GM21529 (cell line): ENCODE measurements at regions not wholly inside any gene's neighbourhood (a gene's known extent, or its start where the extent isn't known, plus 50 kb on each side); places are given as distances from the start of the nearest gene placed in this dataset.

Experiments
- ATAC-seq: cut with Tn5 transposase; IDR thresholded peaks from one replicate; pipeline ENCODE4 v1.9.1; 2021; ENCODE audit not compliant: unreplicated experiment

- ATAC-seq = no peak
These were observed 86.4 kb downstream of the ADRB2 start for GRCh38 chr5:148912714-148913398.

DNA sequence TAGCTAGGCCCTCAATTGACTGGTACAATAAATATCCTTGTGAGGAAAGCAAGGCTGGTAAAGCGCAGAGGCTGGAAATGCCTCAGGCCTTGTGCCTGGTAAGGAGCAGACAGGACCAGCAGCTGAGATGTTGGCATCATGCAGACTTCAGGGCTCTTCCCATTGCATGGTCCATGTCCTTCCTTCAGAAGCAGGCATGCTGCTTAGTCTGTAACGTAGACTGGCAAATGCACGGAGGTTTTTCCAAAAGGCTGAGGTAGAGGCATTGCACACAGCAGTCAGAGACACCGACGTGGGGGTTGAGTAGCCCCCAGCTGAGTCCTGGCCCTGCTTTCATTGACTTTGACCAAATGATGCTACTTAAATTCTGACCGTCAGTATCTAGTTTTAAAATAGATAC is 87.1 kb downstream of the ADRB2 start:
- no peak for ATAC-seq

DNA sequence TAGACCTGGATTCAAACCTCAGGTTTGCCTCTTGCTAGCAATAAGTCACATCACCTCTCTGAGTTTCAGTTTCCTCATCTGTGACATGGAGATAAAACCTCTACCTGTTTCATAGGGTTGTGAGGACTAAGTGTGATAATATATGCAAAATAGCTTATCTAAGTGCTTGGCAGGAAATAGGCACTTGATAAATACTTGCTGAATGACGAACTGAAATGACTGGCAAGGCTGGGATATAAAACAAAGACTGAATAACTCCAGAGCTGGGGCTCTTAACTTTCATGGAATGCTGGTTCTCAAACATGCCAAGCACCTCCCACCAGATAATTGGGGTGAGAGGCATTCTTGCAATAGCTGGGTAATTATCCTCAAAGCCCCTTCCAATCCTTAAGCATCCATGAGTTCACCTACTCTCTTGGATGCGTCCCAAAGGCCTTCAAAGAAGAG is 87.6 kb downstream of the ADRB2 start:
- no peak for ATAC-seq

DNA sequence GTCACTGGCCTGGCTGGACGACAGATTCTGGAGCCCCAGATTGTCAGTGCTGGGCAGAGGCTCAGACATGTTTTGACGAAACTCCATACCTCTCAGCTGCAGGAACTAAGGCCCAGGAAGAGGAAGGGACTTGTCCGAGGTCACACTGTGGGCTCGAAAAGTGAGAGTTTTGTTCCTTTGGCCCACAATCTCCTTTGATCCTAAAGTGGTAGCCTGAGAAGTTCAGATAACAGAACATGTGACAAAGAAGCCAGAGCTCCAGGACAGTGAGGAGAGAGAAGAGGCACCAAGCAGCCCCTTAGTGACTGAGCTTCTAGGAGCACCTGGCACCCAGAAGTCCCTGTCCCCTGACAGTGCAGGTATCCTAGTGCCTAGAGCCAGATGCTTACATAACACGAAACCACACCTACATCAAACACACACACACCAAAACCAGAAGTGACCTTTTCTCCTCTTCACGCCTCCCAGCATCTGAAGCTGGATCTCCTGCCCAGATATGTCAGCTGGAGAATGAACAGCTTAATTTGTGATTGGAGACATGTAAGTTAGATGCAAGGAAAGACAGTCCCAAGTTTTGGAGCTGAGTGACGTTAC is 88.9 kb downstream of the ADRB2 start:
- no peak for ATAC-seq

GRCh38 chr5:148920646-148921288 is 94.4 kb downstream of the ADRB2 start:
- ATAC-seq = no peak

- no peak for ATAC-seq
These were observed 94.9 kb downstream of the ADRB2 start for GRCh38 chr5:148921350-148921749.

- peak; percentile 86 for ATAC-seq
These were observed 96.2 kb downstream of the ADRB2 start for GRCh38 chr5:148922606-148923005.

DNA sequence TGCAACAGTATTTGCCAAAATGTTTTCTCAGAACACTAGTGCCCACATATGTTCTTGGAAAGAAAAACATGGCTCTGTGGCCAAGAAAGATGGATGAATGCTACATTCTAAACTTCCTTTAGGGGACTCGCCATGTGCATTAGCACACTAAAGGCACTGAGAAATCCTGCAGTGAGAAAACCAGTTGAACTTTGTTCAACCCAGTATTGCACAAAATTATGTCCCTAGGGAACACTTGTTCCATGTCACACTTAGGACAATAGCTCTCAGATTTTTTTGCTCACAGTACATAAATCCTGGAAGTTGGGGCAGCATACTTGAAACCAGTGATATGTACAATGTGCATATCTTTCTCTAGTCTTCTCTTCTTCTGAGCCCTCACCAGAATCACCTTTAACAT is 96.6 kb downstream of the ADRB2 start:
- ATAC-seq = no peak

DNA sequence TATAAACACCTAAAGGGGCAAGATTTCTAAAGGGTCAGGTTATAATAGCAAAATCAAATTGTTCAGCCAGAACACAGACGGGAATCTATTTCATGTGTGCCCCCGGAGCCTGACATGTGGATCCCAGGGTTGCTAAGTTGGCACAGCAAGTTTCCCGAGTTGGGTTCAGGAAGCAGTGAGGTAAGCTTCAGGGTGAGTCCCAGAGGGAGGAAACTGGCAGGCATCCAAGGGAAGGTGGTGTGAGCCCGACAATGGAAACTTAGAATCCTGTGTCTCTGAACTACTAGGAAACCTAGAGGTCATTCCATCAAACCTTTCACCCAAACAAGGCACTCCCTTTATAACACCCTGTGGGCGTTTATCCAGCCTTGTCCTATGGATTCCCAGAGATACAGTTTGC is 98.4 kb downstream of the ADRB2 start:
- ATAC-seq = no peak

GRCh38 chr5:148926207-148926606 is 99.8 kb downstream of the ADRB2 start:
- no peak for ATAC-seq

- no peak for ATAC-seq
These were observed 101.0 kb downstream of the ADRB2 start for GRCh38 chr5:148927307-148927946.

DNA sequence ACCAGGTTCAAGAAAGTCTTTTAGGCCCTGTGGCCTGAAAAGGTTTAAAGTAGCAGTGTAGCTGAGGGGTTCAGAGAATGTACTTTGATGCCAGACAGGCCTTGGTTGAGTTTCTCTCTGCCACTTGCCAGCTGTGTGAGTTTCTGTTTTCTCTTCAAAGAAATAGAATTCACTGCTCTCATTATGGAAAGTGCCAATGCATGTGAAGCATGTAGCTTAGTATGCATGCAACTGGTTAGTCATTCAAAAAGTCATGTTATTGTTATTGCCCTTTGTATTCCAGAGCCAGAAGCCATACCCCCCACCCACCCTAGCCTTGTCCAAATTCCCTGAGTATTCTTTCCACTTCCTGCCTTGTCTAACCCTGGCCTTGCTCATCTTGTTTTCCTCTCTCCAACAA is 101.7 kb downstream of the ADRB2 start:
- no peak for ATAC-seq

DNA sequence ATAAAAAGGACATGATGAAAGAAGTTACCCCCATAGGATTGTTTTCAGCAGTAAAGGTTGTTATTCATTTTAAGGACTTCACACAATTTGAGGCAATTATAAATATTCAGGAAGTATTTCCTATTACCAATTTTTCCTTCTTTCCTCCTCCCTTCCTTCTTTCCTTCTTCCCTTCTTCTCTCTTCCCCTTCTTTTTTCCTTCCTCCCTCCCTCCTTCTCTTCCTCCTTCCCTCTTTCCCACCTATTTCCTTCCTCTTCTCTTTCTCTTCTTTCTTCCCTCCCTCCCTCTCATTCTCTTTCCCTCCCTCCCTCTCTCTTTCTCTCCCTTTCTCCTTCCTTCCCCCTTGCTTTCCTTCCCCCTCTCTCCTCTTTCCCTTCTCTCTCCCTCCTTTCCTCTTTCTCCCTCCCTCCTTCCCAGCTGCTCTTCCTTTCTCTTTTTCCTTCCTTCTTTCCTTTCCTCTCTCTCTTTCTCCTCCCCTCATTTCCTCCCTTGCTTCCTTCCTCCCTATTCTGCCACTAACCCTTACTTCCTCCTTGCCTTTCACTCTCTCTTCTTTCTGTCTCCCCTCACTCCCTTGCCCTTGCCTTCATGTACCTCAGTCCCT is 105.1 kb downstream of the ADRB2 start:
- ATAC-seq = no peak

DNA sequence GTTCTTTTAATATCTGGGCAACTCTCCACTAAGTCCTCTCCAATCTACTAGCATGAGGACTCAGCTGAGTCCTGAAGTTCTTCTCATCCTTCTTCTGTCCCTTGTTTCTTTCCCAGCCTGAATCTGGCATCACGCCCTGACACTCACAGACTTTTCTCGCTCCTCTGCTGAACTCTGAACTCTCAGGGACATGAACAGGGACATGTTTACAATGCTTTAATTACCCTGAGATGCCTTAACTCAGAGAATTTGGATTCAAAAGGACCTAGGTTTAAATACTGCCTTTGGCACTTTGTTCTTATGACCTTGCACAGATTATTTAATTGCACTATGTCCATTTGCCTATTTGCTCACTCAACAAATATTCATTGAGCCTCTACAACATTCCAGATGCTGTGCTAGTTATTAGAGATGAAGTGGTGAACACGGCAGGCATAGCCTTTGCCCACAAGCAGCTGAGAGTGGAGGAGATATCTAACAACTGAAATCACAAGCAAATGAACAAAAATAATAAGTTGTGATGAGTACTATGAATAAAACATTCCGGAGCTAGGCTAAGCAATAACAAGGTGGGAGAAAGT is 106.0 kb downstream of the ADRB2 start:
- ATAC-seq = no peak

DNA sequence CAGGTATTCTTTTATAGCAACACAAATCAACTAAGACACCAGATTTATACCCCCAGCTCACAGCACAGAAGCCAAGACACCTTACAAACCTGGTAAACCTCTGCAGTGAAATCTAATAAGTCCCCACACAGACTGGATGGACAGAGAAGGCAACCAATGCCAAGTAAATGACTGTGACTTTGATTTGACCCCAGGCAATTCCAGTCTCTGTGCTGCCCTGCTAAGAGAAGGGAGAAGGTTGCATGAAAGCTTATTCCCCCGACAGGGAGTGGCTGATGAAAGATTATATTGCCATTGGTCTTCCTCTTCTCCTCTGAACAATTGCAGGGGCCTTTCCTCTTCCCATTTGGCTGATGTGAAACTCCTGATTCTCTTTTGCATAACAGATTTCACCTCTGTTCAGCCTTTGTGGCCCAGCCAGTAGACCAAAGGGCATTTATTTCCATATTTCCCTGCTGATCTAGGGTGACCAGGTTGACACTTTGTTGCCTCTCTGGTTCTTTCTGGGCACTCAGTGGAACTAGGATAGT is 107.6 kb downstream of the ADRB2 start:
- ATAC-seq = no peak

DNA sequence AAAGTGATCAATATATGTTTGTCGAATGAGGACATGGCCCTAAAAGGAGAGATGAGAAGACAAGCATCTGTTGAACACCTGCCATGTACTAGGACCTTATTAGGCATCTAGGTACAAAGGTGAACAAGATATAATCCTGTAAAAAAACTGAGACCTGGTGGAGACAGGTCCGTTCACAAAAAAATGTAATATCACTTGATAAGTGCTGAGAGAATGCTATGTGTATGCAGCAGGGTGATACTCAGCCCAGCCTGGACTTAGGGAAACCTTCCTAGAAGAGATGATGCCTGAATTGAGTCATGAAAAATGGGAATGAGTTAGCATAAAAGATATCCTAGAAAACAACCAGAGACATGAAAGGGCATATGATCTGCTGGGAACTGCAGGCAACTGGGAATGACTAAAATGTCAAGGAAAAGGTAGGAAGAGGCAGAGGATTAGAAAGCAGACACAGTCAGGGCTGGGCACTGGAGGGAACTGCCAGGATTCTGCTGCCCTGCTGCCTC is 108.5 kb downstream of the ADRB2 start:
- ATAC-seq = no peak

GRCh38 chr5:148937239-148937638 is 110.8 kb downstream of the ADRB2 start:
- no peak for ATAC-seq

DNA sequence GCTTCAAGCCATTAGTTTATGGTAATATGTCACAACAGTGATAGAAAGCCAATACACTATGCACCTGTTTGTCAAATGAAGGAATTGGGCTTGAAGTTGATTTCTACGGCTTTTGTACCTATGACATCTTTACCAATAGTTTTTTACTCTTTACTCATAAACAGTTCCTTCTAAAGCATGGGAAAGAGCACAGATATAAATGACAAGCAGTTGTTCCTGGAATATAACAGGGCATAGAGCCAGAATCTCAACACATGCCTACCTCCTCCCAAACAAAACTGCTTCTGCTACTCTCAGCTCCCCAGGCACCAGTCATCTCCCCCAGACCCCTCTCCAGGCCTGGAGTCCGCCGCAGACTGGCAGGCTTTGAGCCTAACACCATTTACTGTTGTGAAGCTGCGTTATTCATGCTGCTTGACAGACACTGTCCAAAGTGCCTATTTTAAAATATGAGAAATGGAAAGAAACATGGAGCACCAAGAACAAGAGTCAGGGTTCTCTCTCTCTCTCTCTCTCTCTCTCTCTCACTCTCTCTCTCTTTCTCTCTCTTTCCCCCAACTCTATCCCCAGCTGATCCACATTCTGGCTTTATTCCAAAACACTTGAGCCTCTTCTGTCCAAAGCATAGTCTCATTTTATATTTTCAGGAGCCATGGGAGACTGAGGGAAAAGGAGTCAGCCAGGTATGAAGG is 111.6 kb downstream of the ADRB2 start:
- no peak for ATAC-seq

DNA sequence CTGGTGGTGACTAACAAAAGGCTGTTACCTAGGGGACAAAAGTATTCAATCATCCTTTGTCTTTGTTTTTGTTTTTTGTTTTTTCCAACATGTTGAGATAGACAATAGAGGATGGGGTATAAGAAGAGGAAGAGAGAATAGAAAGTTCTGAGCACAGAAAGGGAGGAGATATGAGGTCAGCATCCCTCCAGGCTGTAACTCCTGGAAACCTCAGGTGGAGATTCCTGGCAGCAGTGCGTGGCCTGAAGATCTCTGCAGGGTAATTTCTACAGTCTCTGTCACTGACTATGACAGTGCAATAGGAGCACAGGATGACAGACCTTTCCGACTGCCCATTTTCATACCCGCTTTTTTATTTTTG is 112.1 kb downstream of the ADRB2 start:
- no peak for ATAC-seq

DNA sequence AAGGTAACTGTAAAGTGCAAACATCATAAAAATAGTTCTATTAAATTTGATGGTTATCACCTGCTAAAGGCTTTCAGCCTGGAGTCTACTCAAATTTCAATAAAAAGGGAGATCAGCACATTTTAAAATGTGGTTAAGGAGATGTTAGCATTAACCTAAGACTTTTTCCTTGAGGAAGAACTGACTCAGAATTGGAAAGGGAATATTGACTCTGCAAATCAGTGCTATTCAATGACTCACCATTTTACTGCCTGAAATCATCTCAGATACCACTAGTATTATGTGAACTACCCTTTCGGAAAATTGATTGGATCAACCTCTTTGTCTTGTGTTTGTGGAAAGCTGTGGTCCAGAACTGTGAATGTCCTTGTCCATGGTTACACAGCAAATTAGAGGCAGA is 113.3 kb downstream of the ADRB2 start:
- ATAC-seq = no peak
